ENCODE measurements at regions not wholly inside any gene's neighbourhood (a gene's known extent, or its start where the extent isn't known, plus 50 kb on each side); places are given as distances from the start of the nearest gene placed in this dataset.
A peak's percentile ranks its signal among the peaks of the same experiment; 100 is the strongest.

- no peak for DNase-seq (ENCODE audit: extremely low read depth in 1 of 11, low read depth in 9 of 11, low spot score in 4 of 11)
These were observed 674.2 kb downstream of the TBL1XR1 start for GRCh38 chr3:176523114-176523513.

- DNase-seq (ENCODE audit: extremely low read depth in 1 of 11, low read depth in 9 of 11, low spot score in 4 of 11) = no peak
These were observed 674.8 kb downstream of the TBL1XR1 start for GRCh38 chr3:176522436-176522835.

- DNase-seq (ENCODE audit: extremely low read depth in 1 of 11, low read depth in 9 of 11, low spot score in 4 of 11) = no peak
These were observed 675.6 kb downstream of the TBL1XR1 start for GRCh38 chr3:176521531-176522175.

GRCh38 chr3:176514297-176514696 lies 683.0 kb downstream of the TBL1XR1 start:
- peak in 1 of 11 donors; percentile 0 for DNase-seq (ENCODE audit: extremely low read depth in 1 of 11, low read depth in 9 of 11, low spot score in 4 of 11)

GRCh38 chr3:176513604-176514003 lies 683.7 kb downstream of the TBL1XR1 start:
- DNase-seq (ENCODE audit: extremely low read depth in 1 of 11, low read depth in 9 of 11, low spot score in 4 of 11) = peak in 5 of 11 donors; percentile 1 to 10 (median 5)

GRCh38 chr3:176512037-176512436 lies 685.2 kb downstream of the TBL1XR1 start:
- DNase-seq (ENCODE audit: extremely low read depth in 1 of 11, low read depth in 9 of 11, low spot score in 4 of 11) = no peak

- no peak for DNase-seq (ENCODE audit: extremely low read depth in 1 of 11, low read depth in 9 of 11, low spot score in 4 of 11)
These were observed 687.2 kb downstream of the TBL1XR1 start for GRCh38 chr3:176510097-176510496.

GRCh38 chr3:176505878-176506621 lies 691.2 kb downstream of the TBL1XR1 start:
- DNase-seq (ENCODE audit: extremely low read depth in 1 of 11, low read depth in 9 of 11, low spot score in 4 of 11) = no peak

GRCh38 chr3:176491084-176491483 lies 706.2 kb downstream of the TBL1XR1 start:
- no peak for DNase-seq (ENCODE audit: extremely low read depth in 1 of 11, low read depth in 9 of 11, low spot score in 4 of 11)

- DNase-seq (ENCODE audit: extremely low read depth in 1 of 11, low read depth in 9 of 11, low spot score in 4 of 11) = no peak
These were observed 706.9 kb downstream of the TBL1XR1 start for GRCh38 chr3:176490357-176490756.

GRCh38 chr3:176479248-176479647 lies 718.0 kb downstream of the TBL1XR1 start:
- no peak for DNase-seq (ENCODE audit: extremely low read depth in 1 of 11, low read depth in 9 of 11, low spot score in 4 of 11)

- DNase-seq (ENCODE audit: extremely low read depth in 1 of 11, low read depth in 9 of 11, low spot score in 4 of 11) = no peak
These were observed 727.5 kb downstream of the TBL1XR1 start for GRCh38 chr3:176469694-176470205.

GRCh38 chr3:176463610-176464009 lies 733.7 kb downstream of the TBL1XR1 start:
- DNase-seq (ENCODE audit: extremely low read depth in 1 of 11, low read depth in 9 of 11, low spot score in 4 of 11) = no peak

- DNase-seq (ENCODE audit: extremely low read depth in 1 of 11, low read depth in 9 of 11, low spot score in 4 of 11) = no peak
These were observed 749.9 kb downstream of the TBL1XR1 start for GRCh38 chr3:176447369-176447768.

GRCh38 chr3:176442326-176442725 lies 755.0 kb downstream of the TBL1XR1 start:
- no peak for DNase-seq (ENCODE audit: extremely low read depth in 1 of 11, low read depth in 9 of 11, low spot score in 4 of 11)

- no peak for DNase-seq (ENCODE audit: extremely low read depth in 1 of 11, low read depth in 9 of 11, low spot score in 4 of 11)
These were observed 757.6 kb downstream of the TBL1XR1 start for GRCh38 chr3:176439729-176440128.

GRCh38 chr3:176431991-176432390 lies 765.3 kb downstream of the TBL1XR1 start:
- DNase-seq (ENCODE audit: extremely low read depth in 1 of 11, low read depth in 9 of 11, low spot score in 4 of 11) = no peak

GRCh38 chr3:176431038-176431418 lies 766.3 kb downstream of the TBL1XR1 start:
- DNase-seq (ENCODE audit: extremely low read depth in 1 of 11, low read depth in 9 of 11, low spot score in 4 of 11) = no peak

- DNase-seq (ENCODE audit: extremely low read depth in 1 of 11, low read depth in 9 of 11, low spot score in 4 of 11) = peak; percentile 10 to 50 (median 27)
These were observed 766.8 kb downstream of the TBL1XR1 start for GRCh38 chr3:176430244-176431037.

GRCh38 chr3:176428552-176428951 lies 768.7 kb downstream of the TBL1XR1 start:
- no peak for DNase-seq (ENCODE audit: extremely low read depth in 1 of 11, low read depth in 9 of 11, low spot score in 4 of 11)

All from renal cortex interstitium (tissue), 11 donors.